ENCODE measurements at regions not wholly inside any gene's neighbourhood (a gene's known extent, or its start where the extent isn't known, plus 50 kb on each side); places are given as distances from the start of the nearest gene placed in this dataset.
"Not testable (repeated sequence)": the region's sequence is repeated elsewhere in the genome, so short reads cannot be mapped to it uniquely, and the experiment has no call there.

GRCh38 chr1:143610196-143610595 is 361.6 kb downstream of the FAM72C start:
- Histone ChIP-seq H3K4me3 (ENCODE audit: low read length in 2 of 2) (no peak overlapping the region), H3K27ac (ENCODE audit: low read length) (no peak overlapping the region), H3K4me1 (ENCODE audit: control insufficient read depth, insufficient read depth, low read length) (no peaks in the 10 kb centered on the region), H3K27me3 (ENCODE audit: control insufficient read depth in 1 of 2, insufficient read depth in 2 of 2, low read length in 2 of 2) (peaks cover 0 to 7% of the 10 kb centered on the region in 2 donors), H3K9me3 (ENCODE audit: control insufficient read depth in 2 of 2, low read length in 2 of 2) (no peaks in the 10 kb centered on the region), H3K36me3 (ENCODE audit: control insufficient read depth in 2 of 2, insufficient read depth in 2 of 2, low read length in 2 of 2) (no peaks in the 10 kb centered on the region), H3K9ac (ENCODE audit: low read length in 2 of 2) (no peak overlapping the region)

GRCh38 chr1:143604887-143605286 is 366.9 kb downstream of the FAM72C start:
- Histone ChIP-seq H3K27ac (ENCODE audit: low read length) (no peak overlapping the region), H3K9me3 (ENCODE audit: control insufficient read depth in 2 of 2, low read length in 2 of 2) (no peaks in the 10 kb centered on the region), H3K4me3 (ENCODE audit: low read length in 2 of 2) (no peak overlapping the region), H3K36me3 (ENCODE audit: control insufficient read depth in 2 of 2, insufficient read depth in 2 of 2, low read length in 2 of 2) (no peaks in the 10 kb centered on the region), H3K27me3 (ENCODE audit: control insufficient read depth in 1 of 2, insufficient read depth in 2 of 2, low read length in 2 of 2) (peaks cover 0 to 2% of the 10 kb centered on the region in 2 donors), H3K9ac (ENCODE audit: low read length in 2 of 2) (no peak overlapping the region), H3K4me1 (ENCODE audit: control insufficient read depth, insufficient read depth, low read length) (no peaks in the 10 kb centered on the region)

GRCh38 chr1:143584508-143584907 is 387.3 kb downstream of the FAM72C start:
- Histone ChIP-seq H3K36me3 (ENCODE audit: control insufficient read depth in 2 of 2, insufficient read depth in 2 of 2, low read length in 2 of 2) (no peaks in the 10 kb centered on the region), H3K4me3 (ENCODE audit: low read length in 2 of 2) (no peak overlapping the region), H3K27me3 (ENCODE audit: control insufficient read depth in 1 of 2, insufficient read depth in 2 of 2, low read length in 2 of 2) (peaks cover 0 to 2% of the 10 kb centered on the region in 2 donors), H3K9ac (ENCODE audit: low read length in 2 of 2) (no peak overlapping the region), H3K27ac (ENCODE audit: low read length) (no peak overlapping the region), H3K9me3 (ENCODE audit: control insufficient read depth in 2 of 2, low read length in 2 of 2) (no peaks in the 10 kb centered on the region), H3K4me1 (ENCODE audit: control insufficient read depth, insufficient read depth, low read length) (no peaks in the 10 kb centered on the region)

- no peaks in the 10 kb centered on the region for H3K36me3 ChIP-seq (ENCODE audit: control insufficient read depth in 2 of 2, insufficient read depth in 2 of 2, low read length in 2 of 2)
- no peak overlapping the region for H3K9ac ChIP-seq (ENCODE audit: low read length in 2 of 2)
- H3K27ac ChIP-seq (ENCODE audit: low read length), result no peak overlapping the region
- no peak overlapping the region for H3K4me3 ChIP-seq (ENCODE audit: low read length in 2 of 2)
- peaks cover 0 to 2% of the 10 kb centered on the region in 2 donors for H3K27me3 ChIP-seq (ENCODE audit: control insufficient read depth in 1 of 2, insufficient read depth in 2 of 2, low read length in 2 of 2)
- H3K9me3 ChIP-seq (ENCODE audit: control insufficient read depth in 2 of 2, low read length in 2 of 2), result peaks cover 0 to 3% of the 10 kb centered on the region in 2 donors
- no peaks in the 10 kb centered on the region for H3K4me1 ChIP-seq (ENCODE audit: control insufficient read depth, insufficient read depth, low read length)
Observed at GRCh38 chr1:143574891-143575520, 396.8 kb downstream of the FAM72C start.

GRCh38 chr1:143572661-143573060 is 399.1 kb downstream of the FAM72C start:
- not testable (repeated sequence) for H3K27ac ChIP-seq (ENCODE audit: low read length); H3K9me3 ChIP-seq (ENCODE audit: control insufficient read depth in 2 of 2, low read length in 2 of 2); H3K4me1 ChIP-seq (ENCODE audit: control insufficient read depth, insufficient read depth, low read length); H3K36me3 ChIP-seq (ENCODE audit: control insufficient read depth in 2 of 2, insufficient read depth in 2 of 2, low read length in 2 of 2); H3K9ac ChIP-seq (ENCODE audit: low read length in 2 of 2); H3K4me3 ChIP-seq (ENCODE audit: low read length in 2 of 2); H3K27me3 ChIP-seq (ENCODE audit: control insufficient read depth in 1 of 2, insufficient read depth in 2 of 2, low read length in 2 of 2)

GRCh38 chr1:143563761-143564160 is 408.0 kb downstream of the FAM72C start:
- not testable (repeated sequence) for H3K27ac ChIP-seq (ENCODE audit: low read length); H3K36me3 ChIP-seq (ENCODE audit: control insufficient read depth in 2 of 2, insufficient read depth in 2 of 2, low read length in 2 of 2); H3K4me3 ChIP-seq (ENCODE audit: low read length in 2 of 2); H3K27me3 ChIP-seq (ENCODE audit: control insufficient read depth in 1 of 2, insufficient read depth in 2 of 2, low read length in 2 of 2); H3K4me1 ChIP-seq (ENCODE audit: control insufficient read depth, insufficient read depth, low read length); H3K9ac ChIP-seq (ENCODE audit: low read length in 2 of 2); H3K9me3 ChIP-seq (ENCODE audit: control insufficient read depth in 2 of 2, low read length in 2 of 2)

GRCh38 chr1:143553627-143554026 is 418.2 kb downstream of the FAM72C start:
- no peak overlapping the region for H3K9ac ChIP-seq (ENCODE audit: low read length in 2 of 2)
- H3K9me3 ChIP-seq (ENCODE audit: control insufficient read depth in 2 of 2, low read length in 2 of 2), result no peaks in the 10 kb centered on the region
- H3K27ac ChIP-seq (ENCODE audit: low read length), result no peak overlapping the region
- H3K36me3 ChIP-seq (ENCODE audit: control insufficient read depth in 2 of 2, insufficient read depth in 2 of 2, low read length in 2 of 2), result no peaks in the 10 kb centered on the region
- no peak overlapping the region for H3K4me3 ChIP-seq (ENCODE audit: low read length in 2 of 2)
- H3K4me1 ChIP-seq (ENCODE audit: control insufficient read depth, insufficient read depth, low read length), result no peaks in the 10 kb centered on the region
- peaks cover 0 to 2% of the 10 kb centered on the region in 2 donors for H3K27me3 ChIP-seq (ENCODE audit: control insufficient read depth in 1 of 2, insufficient read depth in 2 of 2, low read length in 2 of 2)

GRCh38 chr1:143504703-143505102 is 467.1 kb downstream of the FAM72C start:
- H3K36me3 ChIP-seq (ENCODE audit: control insufficient read depth in 2 of 2, insufficient read depth in 2 of 2, low read length in 2 of 2); H3K9me3 ChIP-seq (ENCODE audit: control insufficient read depth in 2 of 2, low read length in 2 of 2); H3K4me3 ChIP-seq (ENCODE audit: low read length in 2 of 2); H3K9ac ChIP-seq (ENCODE audit: low read length in 2 of 2); H3K27ac ChIP-seq (ENCODE audit: low read length); H3K27me3 ChIP-seq (ENCODE audit: control insufficient read depth in 1 of 2, insufficient read depth in 2 of 2, low read length in 2 of 2); H3K4me1 ChIP-seq (ENCODE audit: control insufficient read depth, insufficient read depth, low read length): not testable (repeated sequence)

- not testable (repeated sequence) for H3K36me3 ChIP-seq (ENCODE audit: control insufficient read depth in 2 of 2, insufficient read depth in 2 of 2, low read length in 2 of 2); H3K4me3 ChIP-seq (ENCODE audit: low read length in 2 of 2); H3K27me3 ChIP-seq (ENCODE audit: control insufficient read depth in 1 of 2, insufficient read depth in 2 of 2, low read length in 2 of 2); H3K9ac ChIP-seq (ENCODE audit: low read length in 2 of 2); H3K27ac ChIP-seq (ENCODE audit: low read length); H3K4me1 ChIP-seq (ENCODE audit: control insufficient read depth, insufficient read depth, low read length); H3K9me3 ChIP-seq (ENCODE audit: control insufficient read depth in 2 of 2, low read length in 2 of 2)
Observed at GRCh38 chr1:143504080-143504479, 467.7 kb downstream of the FAM72C start.

GRCh38 chr1:143503048-143503447 is 468.7 kb downstream of the FAM72C start:
- H3K36me3 ChIP-seq (ENCODE audit: control insufficient read depth in 2 of 2, insufficient read depth in 2 of 2, low read length in 2 of 2); H3K27ac ChIP-seq (ENCODE audit: low read length); H3K9ac ChIP-seq (ENCODE audit: low read length in 2 of 2); H3K4me3 ChIP-seq (ENCODE audit: low read length in 2 of 2); H3K27me3 ChIP-seq (ENCODE audit: control insufficient read depth in 1 of 2, insufficient read depth in 2 of 2, low read length in 2 of 2); H3K4me1 ChIP-seq (ENCODE audit: control insufficient read depth, insufficient read depth, low read length); H3K9me3 ChIP-seq (ENCODE audit: control insufficient read depth in 2 of 2, low read length in 2 of 2): not testable (repeated sequence)

- not testable (repeated sequence) for H3K4me3 ChIP-seq (ENCODE audit: low read length in 2 of 2); H3K4me1 ChIP-seq (ENCODE audit: control insufficient read depth, insufficient read depth, low read length); H3K9me3 ChIP-seq (ENCODE audit: control insufficient read depth in 2 of 2, low read length in 2 of 2); H3K27me3 ChIP-seq (ENCODE audit: control insufficient read depth in 1 of 2, insufficient read depth in 2 of 2, low read length in 2 of 2); H3K9ac ChIP-seq (ENCODE audit: low read length in 2 of 2); H3K36me3 ChIP-seq (ENCODE audit: control insufficient read depth in 2 of 2, insufficient read depth in 2 of 2, low read length in 2 of 2); H3K27ac ChIP-seq (ENCODE audit: low read length)
Observed at GRCh38 chr1:143502038-143502437, 469.7 kb downstream of the FAM72C start.

Measured in stomach smooth muscle (tissue), 2 donors.